ENCODE measurements at regions not wholly inside any gene's neighbourhood (a gene's known extent, or its start where the extent isn't known, plus 50 kb on each side); places are given as distances from the start of the nearest gene placed in this dataset.

- no peak for TF ChIP-seq CTCF (IDR thresholded peaks at IDR 0.05; ENCODE audit: insufficient read depth, low read depth, low read length, missing control alignments)
- no peak overlapping the region for H3K4me3 ChIP-seq (ENCODE audit: low read length)
- DNase-seq (ENCODE audit: low read depth): no peak
These were observed 549.0 kb downstream of the EPHA3 start for GRCh38 chr3:89656388-89656787.

DNA sequence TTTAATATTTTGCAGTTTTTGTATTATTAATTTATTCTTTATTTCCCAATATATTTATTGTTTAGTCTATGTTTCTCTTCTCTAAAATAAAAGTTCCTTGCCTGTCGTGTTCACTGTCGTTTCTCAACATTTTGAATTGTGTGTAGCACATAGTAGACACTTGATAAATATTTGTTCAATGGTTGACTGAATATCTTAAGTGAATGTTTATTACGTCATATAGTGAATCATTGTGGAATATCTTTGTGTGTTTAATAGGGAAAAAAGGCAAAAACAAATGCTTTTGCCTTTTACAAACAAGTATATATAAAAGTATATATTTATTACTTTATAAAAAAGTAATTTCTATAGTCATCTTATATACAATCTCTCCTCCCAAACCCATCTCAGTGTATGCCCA lies 572.3 kb downstream of the EPHA3 start:
- no peak for TF ChIP-seq CTCF (IDR thresholded peaks at IDR 0.05; ENCODE audit: insufficient read depth, low read depth, low read length, missing control alignments)
- no peak overlapping the region for H3K4me3 ChIP-seq (ENCODE audit: low read length)
- no peak for DNase-seq (ENCODE audit: low read depth)

- TF ChIP-seq CTCF (IDR thresholded peaks at IDR 0.05; ENCODE audit: insufficient read depth, low read depth, low read length, missing control alignments): no peak
- no peak overlapping the region for H3K4me3 ChIP-seq (ENCODE audit: low read length)
- no peak for DNase-seq (ENCODE audit: low read depth)
These were observed 575.1 kb downstream of the EPHA3 start for GRCh38 chr3:89682556-89682955.

- TF ChIP-seq CTCF (IDR thresholded peaks at IDR 0.05; ENCODE audit: insufficient read depth, low read depth, low read length, missing control alignments): no peak
- DNase-seq (ENCODE audit: low read depth): no peak
These were observed 578.3 kb downstream of the EPHA3 start for GRCh38 chr3:89685731-89686130.

GRCh38 chr3:89690646-89691045 lies 583.2 kb downstream of the EPHA3 start:
- no peak for TF ChIP-seq CTCF (IDR thresholded peaks at IDR 0.05; ENCODE audit: insufficient read depth, low read depth, low read length, missing control alignments)
- peak; percentile 10 for DNase-seq (ENCODE audit: low read depth)
- no peak overlapping the region for H3K4me3 ChIP-seq (ENCODE audit: low read length)

More at GRCh38 chr3:89685731-89686130, 578.3 kb downstream of the EPHA3 start:
- H3K4me3 ChIP-seq (ENCODE audit: low read length): no peak overlapping the region

GRCh38 chr3:89692601-89693000 lies 585.2 kb downstream of the EPHA3 start:
- H3K4me3 ChIP-seq (ENCODE audit: low read length): no peak overlapping the region
- DNase-seq (ENCODE audit: low read depth): no peak
- TF ChIP-seq CTCF (IDR thresholded peaks at IDR 0.05; ENCODE audit: insufficient read depth, low read depth, low read length, missing control alignments): no peak

GRCh38 chr3:89697321-89697916 lies 590.0 kb downstream of the EPHA3 start:
- TF ChIP-seq CTCF (IDR thresholded peaks at IDR 0.05; ENCODE audit: insufficient read depth, low read depth, low read length, missing control alignments): no peak
- no peak overlapping the region for H3K4me3 ChIP-seq (ENCODE audit: low read length)
- peak; percentile 20 for DNase-seq (ENCODE audit: low read depth)
